Fibroblast of skin of right biceps (primary cell): ENCODE measurements at regions not wholly inside any gene's neighbourhood (a gene's known extent, or its start where the extent isn't known, plus 50 kb on each side); places are given as distances from the start of the nearest gene placed in this dataset.

Experiments
- DNase-seq: peaks from one replicate; pipeline ENCODE4 v3.0.0-alpha.2; 2013

GRCh38 chr14:101462726-101463565 lies 98.3 kb upstream of the DIO3 start:
- no peak for DNase-seq

GRCh38 chr14:101463566-101464171 lies 97.6 kb upstream of the DIO3 start:
- DNase-seq, result no peak

GRCh38 chr14:101464310-101464983 lies 96.8 kb upstream of the DIO3 start:
- DNase-seq, result no peak

- no peak for DNase-seq
Observed at GRCh38 chr14:101464984-101465794, 96.1 kb upstream of the DIO3 start.

- DNase-seq, result no peak
Observed at GRCh38 chr14:101465795-101466448, 95.4 kb upstream of the DIO3 start.

- no peak for DNase-seq
Observed at GRCh38 chr14:101466456-101467180, 94.7 kb upstream of the DIO3 start.

GRCh38 chr14:101467181-101467926 lies 93.9 kb upstream of the DIO3 start:
- no peak for DNase-seq

- DNase-seq, result no peak
Observed at GRCh38 chr14:101469382-101470247, 91.7 kb upstream of the DIO3 start.

- DNase-seq, result no peak
Observed at GRCh38 chr14:101470266-101470665, 91.0 kb upstream of the DIO3 start.

- no peak for DNase-seq
Observed at GRCh38 chr14:101471723-101472517, 89.4 kb upstream of the DIO3 start.

GRCh38 chr14:101472518-101472849 lies 88.8 kb upstream of the DIO3 start:
- no peak for DNase-seq

- DNase-seq, result no peak
Observed at GRCh38 chr14:101473045-101473729, 88.1 kb upstream of the DIO3 start.

- DNase-seq, result no peak
Observed at GRCh38 chr14:101473795-101474562, 87.3 kb upstream of the DIO3 start.

GRCh38 chr14:101474563-101475455 lies 86.5 kb upstream of the DIO3 start:
- DNase-seq, result no peak

GRCh38 chr14:101475456-101476257 lies 85.6 kb upstream of the DIO3 start:
- DNase-seq, result peak; percentile 62
